ENCODE measurements at regions not wholly inside any gene's neighbourhood (a gene's known extent, or its start where the extent isn't known, plus 50 kb on each side); places are given as distances from the start of the nearest gene placed in this dataset.

DNA sequence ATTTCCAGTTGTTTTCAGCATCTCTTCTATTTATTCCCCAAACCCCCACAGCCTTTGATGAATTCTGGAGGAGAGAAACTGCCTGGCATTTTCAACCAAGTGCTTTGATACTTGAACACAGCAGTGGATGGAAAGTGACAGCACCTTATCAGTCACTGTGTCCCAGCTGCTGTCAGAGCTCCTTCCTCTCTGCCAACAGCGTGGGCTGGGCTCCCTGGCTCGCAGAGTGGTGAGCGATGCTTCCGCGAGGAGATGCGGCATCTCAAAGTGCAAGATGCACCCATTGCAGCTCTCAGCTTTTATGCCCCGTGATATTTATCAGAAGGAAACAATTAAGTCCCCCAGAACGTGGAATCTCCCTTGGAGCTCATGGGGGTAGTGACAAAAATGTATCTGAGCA is 72.6 kb upstream of the TCL1A start:
- TF ChIP-seq CTCF (conservative IDR thresholded peaks at IDR 0.05 in 1 of 2, IDR thresholded peaks at IDR 0.05 in 1 of 2; ENCODE audit: low read depth in 1 of 2, low read length in 2 of 2) (no peak), EZH2 (IDR thresholded peaks at IDR 0.05; ENCODE audit: low read length, missing control alignments) (no peak)

Measured in fibroblast of lung (primary cell).